Loucy (cell line): ENCODE measurements at regions not wholly inside any gene's neighbourhood (a gene's known extent, or its start where the extent isn't known, plus 50 kb on each side); places are given as distances from the start of the nearest gene placed in this dataset.

ENCODE experiments used
- H2AFZ ChIP-seq: fragments of 200-600 bp; sonication (generic); 2 replicates; pipeline ENCODE4 v1.6.0; 2016; ENCODE audit warnings: antibody characterized with exemption, mild to moderate bottlenecking, low read length, moderate library complexity
- H3F3A ChIP-seq: fragments of 200-600 bp; 2 replicates; pipeline ENCODE4 v1.6.0; 2016; ENCODE audit warnings: antibody characterized with exemption, low read depth, mild to moderate bottlenecking
- H3K27me3 ChIP-seq: fragments of 200-600 bp; sonication (generic); 2 replicates; pipeline ENCODE4 v1.6.1; 2014; ENCODE audit warnings: low read length, mild to moderate bottlenecking; ENCODE audit not compliant: insufficient read depth, poor library complexity, severe bottlenecking
- H3K36me3 ChIP-seq: fragments of 200-600 bp; sonication (generic); 2 replicates; pipeline ENCODE4 v1.6.1; 2016; ENCODE audit warnings: low read length; ENCODE audit not compliant: insufficient read depth
- H3K4me1 ChIP-seq: fragments of 200-600 bp; sonication (generic); 2 replicates; pipeline ENCODE4 v1.5.1; 2014; ENCODE audit warnings: low read length, mild to moderate bottlenecking; ENCODE audit not compliant: insufficient read depth, poor library complexity, severe bottlenecking
- H3K4me2 ChIP-seq: fragments of 200-600 bp; sonication (generic); 2 replicates; pipeline ENCODE4 v1.6.0; 2014; ENCODE audit warnings: antibody characterized with exemption, low read length, low read depth, mild to moderate bottlenecking; ENCODE audit not compliant: poor library complexity, severe bottlenecking
- H3K4me3 ChIP-seq: fragments of 200-600 bp; sonication (generic); 2 replicates; pipeline ENCODE4 v1.5.1; 2014; ENCODE audit warnings: low read length, mild to moderate bottlenecking, mixed read lengths; ENCODE audit not compliant: poor library complexity, severe bottlenecking
- H3K79me2 ChIP-seq: fragments of 200-600 bp; sonication (generic); 2 replicates; pipeline ENCODE4 v1.6.1; 2014; ENCODE audit warnings: low read length; ENCODE audit not compliant: insufficient read depth
- H3K9ac ChIP-seq: fragments of 200-600 bp; sonication (generic); 2 replicates; pipeline ENCODE4 v1.6.0; 2014; ENCODE audit warnings: mild to moderate bottlenecking, low read depth, low read length, moderate library complexity; ENCODE audit not compliant: poor library complexity, severe bottlenecking
- H3K9me2 ChIP-seq: fragments of 200-600 bp; sonication (generic); replicated peaks from 2 replicates; pipeline ENCODE4 v1.6.1; 2016; ENCODE audit warnings: low read depth, low read length, mixed read lengths
- H3K9me3 ChIP-seq: fragments of 200-600 bp; sonication (generic); 2 replicates; pipeline ENCODE4 v1.6.1; 2014; ENCODE audit warnings: mild to moderate bottlenecking, antibody characterized with exemption, low read length, low read depth; ENCODE audit not compliant: insufficient read depth
- H4K20me1 ChIP-seq: fragments of 200-600 bp; sonication (generic); 2 replicates; pipeline ENCODE4 v1.6.0; 2014; ENCODE audit warnings: antibody characterized with exemption, low read length, mild to moderate bottlenecking; ENCODE audit not compliant: insufficient read depth, poor library complexity, severe bottlenecking
- EZH2phosphoT487 ChIP-seq: fragments of 200-600 bp; IDR thresholded peaks from 2 replicates; pipeline ENCODE4 v1.6.1; 2018; ENCODE audit warnings: antibody characterized with exemption, mild to moderate bottlenecking, moderate library complexity, borderline replicate concordance
- TF ChIP-seq, protein P1 (sequence below): fragments of 200-600 bp; sonication (generic); conservative IDR thresholded peaks from 2 replicates; pipeline ENCODE4 v1.5.1; 2014; ENCODE audit warnings: mild to moderate bottlenecking, antibody characterized with exemption, low read length

- Histone ChIP-seq H4K20me1 (no peaks in the 10 kb centered on the region), H3K36me3 (no peaks in the 10 kb centered on the region), H3K9me3 (no peaks in the 10 kb centered on the region), H3K9ac (no peak overlapping the region), H3K4me1 (peaks cover 24% of the 10 kb centered on the region), H3K79me2 (no peaks in the 10 kb centered on the region), H3K27me3 (no peaks in the 10 kb centered on the region), H2AFZ (no peak overlapping the region), H3K9me2 (no peaks in the 10 kb centered on the region), H3K4me3 (no peak overlapping the region), H3K4me2 (no peak overlapping the region), H3F3A (no peaks in the 10 kb centered on the region)
- TF ChIP-seq EZH2phosphoT487: no peak
- TF ChIP-seq, protein P1, sequence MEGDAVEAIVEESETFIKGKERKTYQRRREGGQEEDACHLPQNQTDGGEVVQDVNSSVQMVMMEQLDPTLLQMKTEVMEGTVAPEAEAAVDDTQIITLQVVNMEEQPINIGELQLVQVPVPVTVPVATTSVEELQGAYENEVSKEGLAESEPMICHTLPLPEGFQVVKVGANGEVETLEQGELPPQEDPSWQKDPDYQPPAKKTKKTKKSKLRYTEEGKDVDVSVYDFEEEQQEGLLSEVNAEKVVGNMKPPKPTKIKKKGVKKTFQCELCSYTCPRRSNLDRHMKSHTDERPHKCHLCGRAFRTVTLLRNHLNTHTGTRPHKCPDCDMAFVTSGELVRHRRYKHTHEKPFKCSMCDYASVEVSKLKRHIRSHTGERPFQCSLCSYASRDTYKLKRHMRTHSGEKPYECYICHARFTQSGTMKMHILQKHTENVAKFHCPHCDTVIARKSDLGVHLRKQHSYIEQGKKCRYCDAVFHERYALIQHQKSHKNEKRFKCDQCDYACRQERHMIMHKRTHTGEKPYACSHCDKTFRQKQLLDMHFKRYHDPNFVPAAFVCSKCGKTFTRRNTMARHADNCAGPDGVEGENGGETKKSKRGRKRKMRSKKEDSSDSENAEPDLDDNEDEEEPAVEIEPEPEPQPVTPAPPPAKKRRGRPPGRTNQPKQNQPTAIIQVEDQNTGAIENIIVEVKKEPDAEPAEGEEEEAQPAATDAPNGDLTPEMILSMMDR: no peak
Observed at GRCh38 chr10:78948621-78949030, 120.1 kb upstream of the ZMIZ1 start.

GRCh38 chr10:78950656-78951587 is 117.8 kb upstream of the ZMIZ1 start:
- no peak overlapping the region for H3K4me2 ChIP-seq
- no peaks in the 10 kb centered on the region for H3K9me2 ChIP-seq
- no peaks in the 10 kb centered on the region for H4K20me1 ChIP-seq
- H2AFZ ChIP-seq: no peak overlapping the region
- TF ChIP-seq, protein P1: no peak
- TF ChIP-seq EZH2phosphoT487: no peak
- no peaks in the 10 kb centered on the region for H3K9me3 ChIP-seq
- H3F3A ChIP-seq: no peaks in the 10 kb centered on the region
- H3K79me2 ChIP-seq: no peaks in the 10 kb centered on the region
- no peaks in the 10 kb centered on the region for H3K36me3 ChIP-seq
- no peaks in the 10 kb centered on the region for H3K27me3 ChIP-seq
- peaks cover 8% of the 10 kb centered on the region for H3K4me1 ChIP-seq
- H3K4me3 ChIP-seq: no peak overlapping the region
- H3K9ac ChIP-seq: no peak overlapping the region

GRCh38 chr10:78952030-78952429 is 116.7 kb upstream of the ZMIZ1 start:
- Histone ChIP-seq H3K9ac (no peak overlapping the region), H3K4me1 (peaks cover 4% of the 10 kb centered on the region), H4K20me1 (no peaks in the 10 kb centered on the region), H3K9me2 (no peaks in the 10 kb centered on the region), H3K4me2 (no peak overlapping the region), H3K9me3 (no peaks in the 10 kb centered on the region), H3K27me3 (no peaks in the 10 kb centered on the region), H3K36me3 (no peaks in the 10 kb centered on the region), H3K4me3 (no peak overlapping the region), H2AFZ (no peak overlapping the region), H3K79me2 (no peaks in the 10 kb centered on the region), H3F3A (no peaks in the 10 kb centered on the region)
- no peak for TF ChIP-seq EZH2phosphoT487
- TF ChIP-seq, protein P1: no peak
